ENCODE measurements at regions not wholly inside any gene's neighbourhood (a gene's known extent, or its start where the extent isn't known, plus 50 kb on each side); places are given as distances from the start of the nearest gene placed in this dataset.

DNA sequence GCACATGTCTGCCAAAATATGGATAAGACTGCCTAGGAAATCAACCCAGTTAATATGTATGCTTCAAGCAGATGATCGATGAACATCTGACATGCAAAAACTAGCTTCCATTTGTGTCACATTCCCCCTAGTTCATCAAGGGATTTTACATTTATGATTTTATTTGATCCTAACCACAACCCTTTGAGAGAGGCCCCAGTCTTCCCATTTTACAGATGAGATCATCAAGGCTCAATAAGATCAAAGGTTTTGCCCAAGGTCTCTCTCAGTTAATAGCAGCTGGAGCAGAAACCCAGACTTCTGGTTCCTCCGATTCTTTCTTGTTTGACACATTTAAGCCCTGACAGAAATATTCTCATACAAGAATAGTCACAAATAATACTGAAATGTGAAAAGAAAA, 107.7 kb upstream of the PPP2R5A start:
- no peak for DNase-seq (ENCODE audit: low spot score in 2 of 2)
- Histone ChIP-seq H3K4me3 (no peak overlapping the region), H3K27ac (no peak overlapping the region), H3K27me3 (no peaks in the 10 kb centered on the region), H3K4me1 (peaks cover 3% of the 10 kb centered on the region), H3K9me3 (no peaks in the 10 kb centered on the region), H3K36me3 (no peaks in the 10 kb centered on the region)
- TF ChIP-seq POLR2A (IDR thresholded peaks at IDR 0.05): no peak
- TF ChIP-seq POLR2AphosphoS5 (IDR thresholded peaks at IDR 0.05): no peak
- TF ChIP-seq, protein P1, sequence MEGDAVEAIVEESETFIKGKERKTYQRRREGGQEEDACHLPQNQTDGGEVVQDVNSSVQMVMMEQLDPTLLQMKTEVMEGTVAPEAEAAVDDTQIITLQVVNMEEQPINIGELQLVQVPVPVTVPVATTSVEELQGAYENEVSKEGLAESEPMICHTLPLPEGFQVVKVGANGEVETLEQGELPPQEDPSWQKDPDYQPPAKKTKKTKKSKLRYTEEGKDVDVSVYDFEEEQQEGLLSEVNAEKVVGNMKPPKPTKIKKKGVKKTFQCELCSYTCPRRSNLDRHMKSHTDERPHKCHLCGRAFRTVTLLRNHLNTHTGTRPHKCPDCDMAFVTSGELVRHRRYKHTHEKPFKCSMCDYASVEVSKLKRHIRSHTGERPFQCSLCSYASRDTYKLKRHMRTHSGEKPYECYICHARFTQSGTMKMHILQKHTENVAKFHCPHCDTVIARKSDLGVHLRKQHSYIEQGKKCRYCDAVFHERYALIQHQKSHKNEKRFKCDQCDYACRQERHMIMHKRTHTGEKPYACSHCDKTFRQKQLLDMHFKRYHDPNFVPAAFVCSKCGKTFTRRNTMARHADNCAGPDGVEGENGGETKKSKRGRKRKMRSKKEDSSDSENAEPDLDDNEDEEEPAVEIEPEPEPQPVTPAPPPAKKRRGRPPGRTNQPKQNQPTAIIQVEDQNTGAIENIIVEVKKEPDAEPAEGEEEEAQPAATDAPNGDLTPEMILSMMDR (IDR thresholded peaks at IDR 0.05): no peak
- no peak for TF ChIP-seq EP300 (IDR thresholded peaks at IDR 0.05)
- 95% methylated on average over 2 of the region's 2 CpGs for whole genome bisulfite sequencing

DNA sequence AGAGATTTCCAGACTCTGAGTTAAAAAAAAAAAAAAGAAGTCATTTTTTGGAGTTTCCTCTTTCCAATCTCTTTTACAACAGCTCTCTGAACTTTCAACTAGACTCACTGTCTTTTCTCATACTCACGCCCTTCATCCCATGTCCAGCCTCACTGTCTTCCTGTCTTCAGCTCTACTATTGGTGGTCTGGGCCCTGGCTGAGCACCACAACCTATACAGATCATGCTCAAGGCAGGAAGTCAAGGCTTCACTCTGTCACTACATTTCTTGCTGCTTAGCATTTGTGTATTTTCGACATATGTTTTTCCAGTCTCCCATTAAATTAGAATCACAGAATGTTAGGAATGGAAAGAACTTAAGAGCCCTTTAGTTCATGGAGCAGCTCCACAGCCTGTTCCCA, 106.4 kb upstream of the PPP2R5A start:
- H3K4me3 ChIP-seq: no peak overlapping the region
- 70% methylated on average over 2 of the region's 2 CpGs for WGBS
- no peaks in the 10 kb centered on the region for H3K27me3 ChIP-seq
- H3K4me1 ChIP-seq: peaks cover 3% of the 10 kb centered on the region
- no peak for DNase-seq (ENCODE audit: low spot score in 2 of 2)
- TF ChIP-seq POLR2A (IDR thresholded peaks at IDR 0.05) (no peak), EP300 (IDR thresholded peaks at IDR 0.05) (no peak), POLR2AphosphoS5 (IDR thresholded peaks at IDR 0.05) (no peak)
- TF ChIP-seq, protein P1 (IDR thresholded peaks at IDR 0.05): no peak
- no peaks in the 10 kb centered on the region for H3K9me3 ChIP-seq
- no peak overlapping the region for H3K27ac ChIP-seq
- H3K36me3 ChIP-seq: no peaks in the 10 kb centered on the region

DNA sequence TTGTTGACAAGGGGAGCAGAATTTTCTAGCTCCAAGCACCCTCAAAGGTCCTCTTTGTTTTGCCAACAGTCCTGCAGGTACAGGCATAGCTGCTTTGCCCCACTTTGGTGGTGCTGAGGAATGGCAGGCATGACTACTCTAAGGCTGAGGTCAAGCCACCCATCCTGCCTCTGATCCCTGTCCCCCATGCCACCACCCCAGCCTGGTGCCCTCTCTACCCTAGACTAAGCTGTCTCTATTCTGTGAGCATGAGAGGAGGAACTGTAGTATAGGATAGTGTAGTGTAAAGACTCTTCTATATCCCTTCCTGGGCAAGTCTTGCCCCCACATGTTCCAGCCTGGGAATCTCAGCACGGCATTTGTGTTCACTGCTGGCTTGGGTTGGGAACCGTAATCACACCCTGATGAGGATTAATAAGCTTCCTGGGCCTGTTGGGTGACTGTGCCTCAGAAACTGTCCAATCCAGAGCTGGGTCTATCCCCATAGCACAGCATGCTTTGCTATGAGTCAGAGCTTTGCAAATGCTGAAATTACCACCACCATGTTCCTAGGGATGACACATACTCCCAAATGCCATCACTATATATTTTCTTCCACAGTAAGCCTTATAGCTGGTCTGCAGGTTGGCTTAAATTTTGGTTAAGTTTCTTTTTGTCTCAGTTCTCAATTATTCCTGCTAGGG, 105.7 kb upstream of the PPP2R5A start:
- H3K27me3 ChIP-seq: no peaks in the 10 kb centered on the region
- no peak overlapping the region for H3K4me3 ChIP-seq
- H3K9me3 ChIP-seq: no peaks in the 10 kb centered on the region
- TF ChIP-seq EP300 (IDR thresholded peaks at IDR 0.05): no peak
- WGBS: 61% methylated on average over 2 of the region's 2 CpGs
- peaks cover 3% of the 10 kb centered on the region for H3K4me1 ChIP-seq
- no peaks in the 10 kb centered on the region for H3K36me3 ChIP-seq
- no peak overlapping the region for H3K27ac ChIP-seq
- no peak for DNase-seq (ENCODE audit: low spot score in 2 of 2)

GRCh38 chr1:212181015-212181882, 104.0 kb upstream of the PPP2R5A start:
- Histone ChIP-seq H3K27me3 (no peaks in the 10 kb centered on the region), H3K36me3 (no peaks in the 10 kb centered on the region), H3K4me3 (no peak overlapping the region), H3K27ac (no peak overlapping the region), H3K9me3 (no peaks in the 10 kb centered on the region), H3K4me1 (peaks cover 3% of the 10 kb centered on the region)
- WGBS: 87% methylated on average over 6 of the region's 6 CpGs
- no peak for DNase-seq (ENCODE audit: low spot score in 2 of 2)
- no peak for TF ChIP-seq POLR2A (IDR thresholded peaks at IDR 0.05)
- TF ChIP-seq, protein P1 (IDR thresholded peaks at IDR 0.05): no peak
- TF ChIP-seq EP300 (IDR thresholded peaks at IDR 0.05): no peak
- no peak for TF ChIP-seq POLR2AphosphoS5 (IDR thresholded peaks at IDR 0.05)

DNA sequence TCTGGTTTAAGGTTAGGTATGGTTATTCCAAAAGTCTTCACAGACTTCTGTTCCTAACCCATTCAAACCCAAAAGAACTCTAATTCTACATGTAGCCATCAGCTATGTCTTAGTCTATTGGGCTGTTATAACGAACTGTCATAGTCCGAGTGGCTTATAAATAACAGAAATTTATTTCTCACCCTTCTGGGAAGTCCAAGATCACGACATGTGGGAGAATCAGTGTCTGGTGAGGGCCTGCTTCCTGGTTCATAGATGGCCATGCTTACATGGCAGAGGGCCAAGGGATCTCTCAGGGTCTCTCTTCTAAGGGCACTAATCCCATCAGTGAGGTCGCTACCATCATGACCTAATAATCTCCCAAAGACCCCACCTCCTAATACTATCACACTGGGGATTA, 103.0 kb upstream of the PPP2R5A start:
- Histone ChIP-seq H3K4me3 (no peak overlapping the region), H3K27ac (no peak overlapping the region), H3K36me3 (no peaks in the 10 kb centered on the region), H3K27me3 (no peaks in the 10 kb centered on the region), H3K4me1 (peaks cover 3% of the 10 kb centered on the region), H3K9me3 (no peaks in the 10 kb centered on the region)
- TF ChIP-seq POLR2AphosphoS5 (IDR thresholded peaks at IDR 0.05) (no peak), POLR2A (IDR thresholded peaks at IDR 0.05) (no peak), EP300 (IDR thresholded peaks at IDR 0.05) (no peak)
- TF ChIP-seq, protein P1 (IDR thresholded peaks at IDR 0.05): no peak
- DNase-seq (ENCODE audit: low spot score in 2 of 2): no peak
- WGBS: 95% methylated on average over 4 of the region's 4 CpGs
